ENCODE measurements at regions not wholly inside any gene's neighbourhood (a gene's known extent, or its start where the extent isn't known, plus 50 kb on each side); places are given as distances from the start of the nearest gene placed in this dataset.

DNA sequence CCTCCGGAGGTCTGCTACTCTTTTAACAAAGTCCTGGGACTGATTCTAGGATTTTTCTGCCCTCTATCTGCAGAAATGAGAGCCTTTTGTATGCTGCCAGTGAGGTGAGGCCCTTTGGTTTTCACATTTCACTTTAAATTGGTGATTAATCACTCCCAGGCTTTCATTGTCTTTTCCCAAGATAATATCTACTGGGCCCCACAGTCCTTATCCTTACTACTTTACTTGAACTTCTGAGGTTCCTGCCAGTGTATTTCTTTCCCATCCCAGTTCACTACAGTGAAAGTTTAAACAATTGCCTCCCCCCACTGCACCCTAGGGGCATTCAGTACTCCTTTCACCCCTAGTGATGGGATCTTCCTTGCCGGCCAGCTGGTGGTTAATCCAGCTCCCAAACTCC, 127.4 kb upstream of the INHBA start:
- TF ChIP-seq, protein P1, sequence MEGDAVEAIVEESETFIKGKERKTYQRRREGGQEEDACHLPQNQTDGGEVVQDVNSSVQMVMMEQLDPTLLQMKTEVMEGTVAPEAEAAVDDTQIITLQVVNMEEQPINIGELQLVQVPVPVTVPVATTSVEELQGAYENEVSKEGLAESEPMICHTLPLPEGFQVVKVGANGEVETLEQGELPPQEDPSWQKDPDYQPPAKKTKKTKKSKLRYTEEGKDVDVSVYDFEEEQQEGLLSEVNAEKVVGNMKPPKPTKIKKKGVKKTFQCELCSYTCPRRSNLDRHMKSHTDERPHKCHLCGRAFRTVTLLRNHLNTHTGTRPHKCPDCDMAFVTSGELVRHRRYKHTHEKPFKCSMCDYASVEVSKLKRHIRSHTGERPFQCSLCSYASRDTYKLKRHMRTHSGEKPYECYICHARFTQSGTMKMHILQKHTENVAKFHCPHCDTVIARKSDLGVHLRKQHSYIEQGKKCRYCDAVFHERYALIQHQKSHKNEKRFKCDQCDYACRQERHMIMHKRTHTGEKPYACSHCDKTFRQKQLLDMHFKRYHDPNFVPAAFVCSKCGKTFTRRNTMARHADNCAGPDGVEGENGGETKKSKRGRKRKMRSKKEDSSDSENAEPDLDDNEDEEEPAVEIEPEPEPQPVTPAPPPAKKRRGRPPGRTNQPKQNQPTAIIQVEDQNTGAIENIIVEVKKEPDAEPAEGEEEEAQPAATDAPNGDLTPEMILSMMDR (IDR thresholded peaks at IDR 0.05) = no peak
- no peak for TF ChIP-seq POLR2A (IDR thresholded peaks at IDR 0.05)

All from gastroesophageal sphincter (tissue), 3 donors.